Thyroid gland (tissue), 4 donors: ENCODE measurements at regions not wholly inside any gene's neighbourhood (a gene's known extent, or its start where the extent isn't known, plus 50 kb on each side); places are given as distances from the start of the nearest gene placed in this dataset.
"Not testable (repeated sequence)": the region's sequence is repeated elsewhere in the genome, so short reads cannot be mapped to it uniquely, and the experiment has no call there.

Experiments
- DNase-seq, 2 donors: peaks; one replicate each; pipeline ENCODE4 v3.0.0-alpha.2; 2019
- H3K27ac ChIP-seq, 3 donors: fragments of 200-600 bp; sonication (generic); 1 replicate in 2 of 3; 2 replicates in 1 of 3; pipeline ENCODE4 v1.5.1; 2016 to 2019; ENCODE audit warnings: mild to moderate bottlenecking in 1 of 3, moderate library complexity in 1 of 3
- H3K27me3 ChIP-seq: fragments of 200-600 bp; sonication (generic); one replicate; pipeline ENCODE4 v1.5.1; 2019
- H3K36me3 ChIP-seq, 2 donors: fragments of 200-600 bp; sonication (generic); one replicate each; pipeline ENCODE4 v1.5.1; 2016 to 2019
- H3K4me1 ChIP-seq, 2 donors: fragments of 200-600 bp; sonication (generic); one replicate each; pipeline ENCODE4 v1.5.1; 2017 to 2019
- H3K4me3 ChIP-seq, 3 donors: fragments of 200-600 bp; sonication (generic); replicated peaks in 1 of 3; 1 replicate in 2 of 3; 2 replicates in 1 of 3; pipeline ENCODE4 v1.5.1; 2016; ENCODE audit warnings: mild to moderate bottlenecking in 1 of 3
- H3K9me3 ChIP-seq: fragments of 200-600 bp; sonication (generic); one replicate; pipeline ENCODE4 v1.5.1; 2017
- CTCF ChIP-seq, 6 experiments: fragments of 200-600 bp in 3 of 6; fragments of 450-650 bp in 3 of 6; sonication (generic) in 3 of 6; IDR thresholded peaks; one replicate each; pipeline ENCODE4 v1.5.1; 2016 to 2019; ENCODE audit warnings: antibody characterized with exemption in 6 of 6, mild to moderate bottlenecking in 2 of 6, inconsistent platforms in 1 of 6, moderate library complexity in 1 of 6
- POLR2A ChIP-seq, 2 donors: fragments of 450-650 bp; IDR thresholded peaks; one replicate each; pipeline ENCODE4 v1.6.1; 2017; ENCODE audit warnings: antibody characterized with exemption in 2 of 2, mild to moderate bottlenecking in 2 of 2, moderate library complexity in 1 of 2
- WGBS, 2 donors: methylation state at CpG; one replicate each; pipeline ENCODE4 v1.1.5; 2017; 5-methylcytosine and 5-hydroxymethylcytosine counted together
- intact Hi-C: fragments of 100-400 bp; cut with DNase I; formaldehyde crosslinking; loops from one replicate; pipeline ENCODE4 v1.15.1; 2023

DNA sequence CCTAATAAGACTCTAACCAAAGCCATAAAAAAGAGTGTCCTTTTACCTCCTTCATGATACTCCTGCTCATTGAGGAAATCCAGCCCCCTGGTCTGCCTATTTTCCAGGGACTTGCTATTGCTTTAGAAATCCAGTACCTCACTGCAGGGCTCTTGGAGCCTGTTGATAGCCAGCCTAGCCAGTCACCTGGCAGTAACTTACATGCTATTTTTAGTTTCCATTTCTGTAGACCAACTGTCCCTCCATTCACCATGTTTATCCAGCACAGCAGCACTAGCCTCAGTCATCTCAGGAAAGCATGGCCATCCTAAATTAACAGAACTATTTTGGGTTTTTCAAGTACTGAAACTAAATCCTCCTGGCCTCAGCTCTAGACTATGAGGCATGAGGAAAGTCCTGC is 91.5 kb upstream of the PHF24 start:
- intact Hi-C loops = no loop called here
- no peak for DNase-seq
- Histone ChIP-seq H3K36me3 (no peaks in the 10 kb centered on the region), H3K4me1 (no peaks in the 10 kb centered on the region), H3K9me3 (no peaks in the 10 kb centered on the region), H3K4me3 (no peak overlapping the region), H3K27me3 (no peaks in the 10 kb centered on the region), H3K27ac (no peak overlapping the region)
- no peak for TF ChIP-seq POLR2A (IDR thresholded peaks at IDR 0.05)
- no peak for TF ChIP-seq CTCF (IDR thresholded peaks at IDR 0.05)

DNA sequence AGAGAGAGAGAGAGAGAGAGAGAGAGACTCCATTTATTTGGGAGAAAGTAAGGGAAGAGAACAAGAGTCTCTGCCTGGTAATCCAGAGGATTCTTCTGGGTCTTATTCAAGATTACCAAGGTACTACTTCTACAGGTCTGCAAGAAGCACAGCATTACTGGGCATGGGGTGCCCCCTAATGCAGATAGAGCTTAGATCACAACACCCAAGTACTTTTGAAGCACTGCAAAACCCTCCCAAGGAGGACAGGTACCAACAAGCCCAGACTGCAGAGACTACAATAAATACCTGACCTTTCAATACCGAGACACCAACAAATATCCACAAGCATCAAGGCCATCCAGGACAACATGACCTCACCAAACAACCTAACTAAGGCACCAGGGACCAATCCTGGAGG is 94.7 kb upstream of the PHF24 start:
- DNase-seq = no peak

DNA sequence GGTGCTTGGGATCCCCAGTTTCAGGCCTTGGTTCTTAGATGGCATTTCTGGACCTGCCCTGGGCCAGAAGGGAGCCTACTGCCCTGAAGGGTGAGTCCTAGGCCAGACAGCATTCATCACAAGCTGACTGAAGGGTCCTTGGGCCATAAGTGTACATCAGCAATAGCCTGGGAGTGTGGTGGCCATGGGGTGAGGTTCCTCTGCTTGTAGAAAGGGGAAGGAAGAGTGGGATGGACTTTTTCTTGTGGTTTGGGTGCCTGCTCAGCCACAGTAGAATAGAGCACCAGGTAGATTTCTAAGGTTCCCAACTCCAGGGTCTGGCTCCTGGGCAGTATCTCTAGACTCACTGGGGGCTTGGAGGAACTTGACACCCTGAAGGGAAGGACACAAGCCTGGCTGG is 95.2 kb upstream of the PHF24 start:
- Histone ChIP-seq H3K27me3 (no peaks in the 10 kb centered on the region), H3K4me1 (no peaks in the 10 kb centered on the region), H3K27ac (no peak overlapping the region), H3K4me3 (no peak overlapping the region), H3K36me3 (no peaks in the 10 kb centered on the region), H3K9me3 (no peaks in the 10 kb centered on the region)
- intact Hi-C loops = no loop called here
- no peak for DNase-seq
- TF ChIP-seq POLR2A (IDR thresholded peaks at IDR 0.05) = no peak
- TF ChIP-seq CTCF (IDR thresholded peaks at IDR 0.05) = no peak

More for the DNA sequence above, 94.7 kb upstream of the PHF24 start:
- Histone ChIP-seq H3K27me3 (no peaks in the 10 kb centered on the region), H3K4me1 (no peaks in the 10 kb centered on the region), H3K4me3 (no peak overlapping the region), H3K9me3 (no peaks in the 10 kb centered on the region), H3K27ac (no peak overlapping the region), H3K36me3 (no peaks in the 10 kb centered on the region)
- 50 to 90% methylated on average over 1 of the region's 1 CpG for WGBS, 2 donors
- intact Hi-C loops = no loop called here
- no peak for TF ChIP-seq POLR2A (IDR thresholded peaks at IDR 0.05)
- no peak for TF ChIP-seq CTCF (IDR thresholded peaks at IDR 0.05)

DNA sequence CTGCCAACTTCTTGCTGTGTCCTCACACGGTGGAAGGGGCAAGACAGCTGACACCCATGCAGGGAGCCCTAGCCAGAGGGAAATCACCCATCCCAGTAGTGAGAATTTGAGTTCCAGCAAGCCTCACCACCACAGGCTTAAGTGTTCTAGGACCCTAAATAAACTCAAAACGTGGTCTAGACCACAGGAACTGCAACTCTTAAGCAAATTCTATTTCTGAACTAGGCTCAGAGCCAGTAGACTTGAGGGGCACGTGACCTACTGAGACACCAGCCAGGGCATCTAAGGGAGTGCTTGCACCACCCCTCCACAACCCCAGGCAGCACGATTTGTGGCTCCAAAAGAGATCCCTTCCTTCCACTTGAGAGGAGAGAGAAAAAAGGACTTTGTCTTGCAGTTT is 96.0 kb upstream of the PHF24 start:
- H3K4me1 ChIP-seq = no peaks in the 10 kb centered on the region
- WGBS, 2 donors = 36 to 42% methylated on average over 4 of the region's 4 CpGs
- no peak for DNase-seq
- intact Hi-C loops = no loop called here
- TF ChIP-seq CTCF (IDR thresholded peaks at IDR 0.05) (no peak), POLR2A (IDR thresholded peaks at IDR 0.05) (no peak)
- H3K27ac ChIP-seq = no peak overlapping the region
- no peaks in the 10 kb centered on the region for H3K9me3 ChIP-seq
- no peak overlapping the region for H3K4me3 ChIP-seq
- no peaks in the 10 kb centered on the region for H3K27me3 ChIP-seq
- no peaks in the 10 kb centered on the region for H3K36me3 ChIP-seq

- H3K27me3 ChIP-seq, H3K36me3 ChIP-seq, intact Hi-C loops, H3K27ac ChIP-seq, H3K9me3 ChIP-seq, H3K4me3 ChIP-seq, H3K4me1 ChIP-seq, DNase-seq: not testable (repeated sequence)
Measured at GRCh38 chr9:34855016-34855415, 103.1 kb upstream of the PHF24 start.

- Histone ChIP-seq H3K27me3 (no peaks in the 10 kb centered on the region), H3K4me3 (no peak overlapping the region), H3K27ac (no peak overlapping the region), H3K36me3 (no peaks in the 10 kb centered on the region), H3K9me3 (no peaks in the 10 kb centered on the region), H3K4me1 (no peaks in the 10 kb centered on the region)
- TF ChIP-seq POLR2A (IDR thresholded peaks at IDR 0.05) (no peak), CTCF (IDR thresholded peaks at IDR 0.05) (no peak)
- DNase-seq = no peak
- intact Hi-C loops = no loop called here
- 73 to 87% methylated on average over 1 of the region's 1 CpG for WGBS, 2 donors
Measured at GRCh38 chr9:34830068-34830467, 120.1 kb upstream of the CCL21 start.
